T-helper 2 cell treated with Interferon-gamma antibody and Interleukin-4, amounts not matched to agents 5 μg/mL and 100 μg/mL, for 36 hours (primary cell): ENCODE measurements at regions not wholly inside any gene's neighbourhood (a gene's known extent, or its start where the extent isn't known, plus 50 kb on each side); places are given as distances from the start of the nearest gene placed in this dataset.
"Not testable (repeated sequence)": the region's sequence is repeated elsewhere in the genome, so short reads cannot be mapped to it uniquely, and the experiment has no call there.

Source experiments
- DNase-seq: peaks from one replicate; pipeline ENCODE4 v3.0.0; 2021; ENCODE audit warnings: low spot score
- H3K27ac Mint-ChIP-seq: one replicate; pipeline ENCODE4 v1.8.0; 2021; ENCODE audit warnings: mild to moderate bottlenecking, mixed read lengths
- H3K27me3 Mint-ChIP-seq: one replicate; pipeline ENCODE4 v1.8.0; 2021; ENCODE audit warnings: low read depth, mixed read lengths
- H3K36me3 Mint-ChIP-seq: one replicate; pipeline ENCODE4 v1.8.0; 2021; ENCODE audit warnings: low read depth, mixed read lengths
- H3K4me1 Mint-ChIP-seq: one replicate; pipeline ENCODE4 v1.8.0; 2021; ENCODE audit warnings: low read depth, mixed read lengths
- H3K4me3 Mint-ChIP-seq: one replicate; pipeline ENCODE4 v1.8.0; 2022; ENCODE audit warnings: mild to moderate bottlenecking, moderate library complexity, mixed read lengths
- H3K9me3 Mint-ChIP-seq: one replicate; pipeline ENCODE4 v1.8.0; 2021; ENCODE audit warnings: mixed read lengths

GRCh38 chr6:15739353-15739752 is 76.5 kb upstream of the DTNBP1 start:
- Mint-ChIP-seq H3K27me3 (no peaks in the 10 kb centered on the region), H3K27ac (no peak overlapping the region), H3K4me3 (no peak overlapping the region), H3K9me3 (peaks cover 5% of the 10 kb centered on the region), H3K4me1 (peaks cover 21% of the 10 kb centered on the region), H3K36me3 (peaks cover 14% of the 10 kb centered on the region)
- no peak for DNase-seq

- H3K9me3 Mint-ChIP-seq, H3K36me3 Mint-ChIP-seq, H3K27me3 Mint-ChIP-seq, H3K27ac Mint-ChIP-seq, H3K4me3 Mint-ChIP-seq, DNase-seq: not testable (repeated sequence)
- peaks cover 32% of the 10 kb centered on the region for H3K4me1 Mint-ChIP-seq
Observed at GRCh38 chr6:15738195-15738594, 75.4 kb upstream of the DTNBP1 start.

GRCh38 chr6:15736297-15736696 is 73.5 kb upstream of the DTNBP1 start:
- H3K9me3 Mint-ChIP-seq: peaks cover 5% of the 10 kb centered on the region
- H3K27ac Mint-ChIP-seq: peak overlapping the region; percentile 60
- no peaks in the 10 kb centered on the region for H3K27me3 Mint-ChIP-seq
- peak overlapping the region; percentile 48 for H3K4me3 Mint-ChIP-seq
- H3K4me1 Mint-ChIP-seq: peaks cover 42% of the 10 kb centered on the region
- peaks cover 5% of the 10 kb centered on the region for H3K36me3 Mint-ChIP-seq
- no peak for DNase-seq

- H3K27me3 Mint-ChIP-seq: no peaks in the 10 kb centered on the region
- peak; percentile 37 for DNase-seq
- peaks cover 5% of the 10 kb centered on the region for H3K36me3 Mint-ChIP-seq
- H3K4me3 Mint-ChIP-seq: peak overlapping the region; percentile 48
- peak overlapping the region; percentile 60 for H3K27ac Mint-ChIP-seq
- peaks cover 5% of the 10 kb centered on the region for H3K9me3 Mint-ChIP-seq
- peaks cover 42% of the 10 kb centered on the region for H3K4me1 Mint-ChIP-seq
Observed at GRCh38 chr6:15735567-15736265, 72.9 kb upstream of the DTNBP1 start.

- peak; percentile 23 for DNase-seq
- Mint-ChIP-seq H3K4me3 (no peak overlapping the region), H3K36me3 (peaks cover 5% of the 10 kb centered on the region), H3K27ac (peak overlapping the region; percentile 37), H3K9me3 (peaks cover 5% of the 10 kb centered on the region), H3K27me3 (no peaks in the 10 kb centered on the region), H3K4me1 (peaks cover 42% of the 10 kb centered on the region)
Observed at GRCh38 chr6:15734118-15734897, 71.5 kb upstream of the DTNBP1 start.

- Mint-ChIP-seq H3K27ac (no peak overlapping the region), H3K9me3 (no peaks in the 10 kb centered on the region), H3K36me3 (no peaks in the 10 kb centered on the region), H3K4me3 (no peak overlapping the region), H3K4me1 (peaks cover 35% of the 10 kb centered on the region), H3K27me3 (no peaks in the 10 kb centered on the region)
- no peak for DNase-seq
Observed at GRCh38 chr6:15730922-15731321, 68.1 kb upstream of the DTNBP1 start.

- no peaks in the 10 kb centered on the region for H3K27me3 Mint-ChIP-seq
- H3K9me3 Mint-ChIP-seq: no peaks in the 10 kb centered on the region
- no peak overlapping the region for H3K4me3 Mint-ChIP-seq
- no peaks in the 10 kb centered on the region for H3K36me3 Mint-ChIP-seq
- H3K27ac Mint-ChIP-seq: no peak overlapping the region
- DNase-seq: no peak
- H3K4me1 Mint-ChIP-seq: peaks cover 31% of the 10 kb centered on the region
Observed at GRCh38 chr6:15730442-15730841, 67.6 kb upstream of the DTNBP1 start.

GRCh38 chr6:15722731-15723130 is 59.9 kb upstream of the DTNBP1 start:
- H3K4me1 Mint-ChIP-seq: peaks cover 5% of the 10 kb centered on the region
- H3K4me3 Mint-ChIP-seq: no peak overlapping the region
- no peaks in the 10 kb centered on the region for H3K27me3 Mint-ChIP-seq
- H3K27ac Mint-ChIP-seq: no peak overlapping the region
- no peaks in the 10 kb centered on the region for H3K36me3 Mint-ChIP-seq
- DNase-seq: no peak
- peaks cover 12% of the 10 kb centered on the region for H3K9me3 Mint-ChIP-seq

GRCh38 chr6:15716889-15717288 is 54.1 kb upstream of the DTNBP1 start:
- H3K27me3 Mint-ChIP-seq: no peaks in the 10 kb centered on the region
- no peak overlapping the region for H3K27ac Mint-ChIP-seq
- peaks cover 5% of the 10 kb centered on the region for H3K36me3 Mint-ChIP-seq
- DNase-seq: no peak
- no peak overlapping the region for H3K4me3 Mint-ChIP-seq
- H3K9me3 Mint-ChIP-seq: peaks cover 27% of the 10 kb centered on the region
- peaks cover 8% of the 10 kb centered on the region for H3K4me1 Mint-ChIP-seq

- Mint-ChIP-seq H3K36me3 (peaks cover 5% of the 10 kb centered on the region), H3K27ac (no peak overlapping the region), H3K4me3 (no peak overlapping the region), H3K9me3 (peaks cover 22% of the 10 kb centered on the region), H3K4me1 (peaks cover 8% of the 10 kb centered on the region), H3K27me3 (no peaks in the 10 kb centered on the region)
- DNase-seq: no peak
Observed at GRCh38 chr6:15715851-15716250, 53.0 kb upstream of the DTNBP1 start.

- peaks cover 5% of the 10 kb centered on the region for H3K36me3 Mint-ChIP-seq
- H3K9me3 Mint-ChIP-seq: peaks cover 18% of the 10 kb centered on the region
- peaks cover 9% of the 10 kb centered on the region for H3K4me1 Mint-ChIP-seq
- H3K27ac Mint-ChIP-seq: no peak overlapping the region
- H3K4me3 Mint-ChIP-seq: no peak overlapping the region
- no peaks in the 10 kb centered on the region for H3K27me3 Mint-ChIP-seq
- DNase-seq: peak; percentile 59
Observed at GRCh38 chr6:15715060-15715459, 52.2 kb upstream of the DTNBP1 start.

- Mint-ChIP-seq H3K36me3 (peaks cover 5% of the 10 kb centered on the region), H3K4me3 (no peak overlapping the region), H3K27ac (no peak overlapping the region), H3K4me1 (peaks cover 10% of the 10 kb centered on the region), H3K9me3 (peaks cover 17% of the 10 kb centered on the region), H3K27me3 (no peaks in the 10 kb centered on the region)
- no peak for DNase-seq
Observed at GRCh38 chr6:15714658-15715057, 51.8 kb upstream of the DTNBP1 start.

GRCh38 chr6:15713325-15713724 is 50.5 kb upstream of the DTNBP1 start:
- no peaks in the 10 kb centered on the region for H3K27me3 Mint-ChIP-seq
- peaks cover 5% of the 10 kb centered on the region for H3K36me3 Mint-ChIP-seq
- H3K4me1 Mint-ChIP-seq: peaks cover 10% of the 10 kb centered on the region
- no peak overlapping the region for H3K27ac Mint-ChIP-seq
- DNase-seq: no peak
- H3K4me3 Mint-ChIP-seq: no peak overlapping the region
- peaks cover 17% of the 10 kb centered on the region for H3K9me3 Mint-ChIP-seq

- peaks cover 5% of the 10 kb centered on the region for H3K36me3 Mint-ChIP-seq
- DNase-seq: no peak
- no peak overlapping the region for H3K4me3 Mint-ChIP-seq
- peaks cover 16% of the 10 kb centered on the region for H3K9me3 Mint-ChIP-seq
- H3K27ac Mint-ChIP-seq: no peak overlapping the region
- H3K4me1 Mint-ChIP-seq: peaks cover 10% of the 10 kb centered on the region
- no peaks in the 10 kb centered on the region for H3K27me3 Mint-ChIP-seq
Observed at GRCh38 chr6:15712797-15713196, 50.0 kb upstream of the DTNBP1 start.
